ENCODE measurements at regions not wholly inside any gene's neighbourhood (a gene's known extent, or its start where the extent isn't known, plus 50 kb on each side); places are given as distances from the start of the nearest gene placed in this dataset.

DNA sequence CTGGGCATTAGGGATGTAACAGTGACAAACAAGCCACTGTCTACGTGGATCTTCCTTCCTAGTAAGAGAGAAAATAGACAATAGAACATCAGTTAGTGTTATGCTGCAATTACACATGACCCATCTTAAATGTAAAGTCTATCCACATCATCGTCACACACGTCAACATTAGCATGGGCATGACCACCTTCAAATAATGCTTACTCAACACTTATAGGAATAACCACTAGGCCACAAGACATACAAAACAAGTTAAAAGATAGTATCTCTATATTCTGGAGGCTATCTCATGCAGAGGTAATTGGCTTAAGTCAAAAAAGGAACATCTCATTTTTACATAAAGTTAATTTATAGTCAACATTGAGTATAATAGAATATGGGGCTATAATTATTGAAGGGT is 156.5 kb downstream of the MOXD1 start:
- H3K4me3 ChIP-seq (ENCODE audit: low read depth, low read length) = no peak overlapping the region
- no peak for DNase-seq (ENCODE audit: low read depth)
- TF ChIP-seq, protein P1, sequence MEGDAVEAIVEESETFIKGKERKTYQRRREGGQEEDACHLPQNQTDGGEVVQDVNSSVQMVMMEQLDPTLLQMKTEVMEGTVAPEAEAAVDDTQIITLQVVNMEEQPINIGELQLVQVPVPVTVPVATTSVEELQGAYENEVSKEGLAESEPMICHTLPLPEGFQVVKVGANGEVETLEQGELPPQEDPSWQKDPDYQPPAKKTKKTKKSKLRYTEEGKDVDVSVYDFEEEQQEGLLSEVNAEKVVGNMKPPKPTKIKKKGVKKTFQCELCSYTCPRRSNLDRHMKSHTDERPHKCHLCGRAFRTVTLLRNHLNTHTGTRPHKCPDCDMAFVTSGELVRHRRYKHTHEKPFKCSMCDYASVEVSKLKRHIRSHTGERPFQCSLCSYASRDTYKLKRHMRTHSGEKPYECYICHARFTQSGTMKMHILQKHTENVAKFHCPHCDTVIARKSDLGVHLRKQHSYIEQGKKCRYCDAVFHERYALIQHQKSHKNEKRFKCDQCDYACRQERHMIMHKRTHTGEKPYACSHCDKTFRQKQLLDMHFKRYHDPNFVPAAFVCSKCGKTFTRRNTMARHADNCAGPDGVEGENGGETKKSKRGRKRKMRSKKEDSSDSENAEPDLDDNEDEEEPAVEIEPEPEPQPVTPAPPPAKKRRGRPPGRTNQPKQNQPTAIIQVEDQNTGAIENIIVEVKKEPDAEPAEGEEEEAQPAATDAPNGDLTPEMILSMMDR (IDR thresholded peaks at IDR 0.05; ENCODE audit: insufficient read depth, low read length) = no peak

DNA sequence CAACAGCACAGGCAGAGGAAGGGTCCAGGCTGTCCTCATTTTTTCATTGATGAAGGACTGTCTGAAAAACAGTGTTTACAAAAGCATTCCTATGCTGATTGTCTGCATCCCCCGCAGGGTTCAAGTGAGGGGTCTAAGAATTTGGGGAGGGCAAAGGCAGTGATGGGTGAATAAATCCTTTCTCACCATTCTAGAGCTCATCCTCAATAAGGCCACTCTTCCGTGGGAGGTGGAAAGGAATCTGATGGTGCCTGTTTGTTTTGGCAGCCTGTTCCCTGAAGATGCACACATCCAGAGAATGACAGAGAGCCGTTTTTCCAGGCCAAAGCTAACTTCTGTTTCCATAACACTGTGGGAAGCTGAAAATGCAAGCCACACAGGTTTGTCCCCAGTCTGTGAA is 164.5 kb downstream of the MOXD1 start:
- TF ChIP-seq, protein P1 (IDR thresholded peaks at IDR 0.05; ENCODE audit: insufficient read depth, low read length) = no peak
- no peak overlapping the region for H3K4me3 ChIP-seq (ENCODE audit: low read depth, low read length)
- DNase-seq (ENCODE audit: low read depth) = no peak

- TF ChIP-seq, protein P1 (IDR thresholded peaks at IDR 0.05; ENCODE audit: insufficient read depth, low read length) = no peak
- H3K4me3 ChIP-seq (ENCODE audit: low read depth, low read length) = no peak overlapping the region
- DNase-seq (ENCODE audit: low read depth) = no peak
These were observed 165.0 kb downstream of the MOXD1 start for GRCh38 chr6:132236281-132236680.

GRCh38 chr6:132235596-132236280 is 165.5 kb downstream of the MOXD1 start:
- no peak for DNase-seq (ENCODE audit: low read depth)
- H3K4me3 ChIP-seq (ENCODE audit: low read depth, low read length) = no peak overlapping the region
- TF ChIP-seq, protein P1 (IDR thresholded peaks at IDR 0.05; ENCODE audit: insufficient read depth, low read length) = no peak

DNA sequence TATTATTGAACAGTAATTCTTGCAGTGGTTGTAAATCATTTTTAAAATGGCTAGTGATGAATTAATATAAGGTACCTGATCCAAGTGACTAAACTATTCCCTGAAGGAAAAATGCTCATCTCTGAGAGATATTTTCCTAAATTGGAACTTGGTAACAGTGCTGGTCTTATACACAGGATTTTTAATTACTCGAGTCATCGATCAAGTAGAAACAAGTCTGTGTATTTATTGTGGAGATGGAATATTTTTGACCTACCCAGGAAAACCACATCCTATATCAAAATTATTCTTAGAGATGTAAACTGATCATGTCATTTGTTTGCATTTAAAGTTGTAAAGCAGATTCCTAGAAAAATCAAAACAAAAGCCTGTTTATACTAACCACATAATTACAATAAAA is 166.9 kb downstream of the MOXD1 start:
- H3K4me3 ChIP-seq (ENCODE audit: low read depth, low read length) = no peak overlapping the region
- TF ChIP-seq, protein P1 (IDR thresholded peaks at IDR 0.05; ENCODE audit: insufficient read depth, low read length) = no peak
- DNase-seq (ENCODE audit: low read depth) = no peak

GRCh38 chr6:132231121-132231884 is 170.0 kb downstream of the MOXD1 start:
- no peak overlapping the region for H3K4me3 ChIP-seq (ENCODE audit: low read depth, low read length)
- TF ChIP-seq, protein P1 (IDR thresholded peaks at IDR 0.05; ENCODE audit: insufficient read depth, low read length) = no peak
- DNase-seq (ENCODE audit: low read depth) = no peak
